Activated naive CD4-positive, alpha-beta T cell treated with anti-CD3 and anti-CD28 coated beads, Interleukin-2, amount 10 ng/mL, durations not matched to agents 7 days and 5 days (primary cell): ENCODE measurements at regions not wholly inside any gene's neighbourhood (a gene's known extent, or its start where the extent isn't known, plus 50 kb on each side); places are given as distances from the start of the nearest gene placed in this dataset.

Source experiments
- CTCF ChIA-PET: fragments of 350-600 bp; sonication (Branson Sonifier 250); formaldehyde crosslinking; loops from one replicate; lab custom pipeline; 2021; ENCODE audit warnings: antibody characterized with exemption; lab: Charles Lee
- DNase-seq: peaks from one replicate; pipeline ENCODE4 v3.0.0-alpha.2; 2020
- H3K27ac Mint-ChIP-seq: one replicate; pipeline ENCODE4 v1.8.0; 2021; ENCODE audit warnings: mild to moderate bottlenecking, moderate library complexity, mixed read lengths
- H3K27me3 Mint-ChIP-seq: one replicate; pipeline ENCODE4 v1.8.0; 2021; ENCODE audit warnings: mild to moderate bottlenecking, mixed read lengths
- H3K36me3 Mint-ChIP-seq: one replicate; pipeline ENCODE4 v1.8.0; 2021; ENCODE audit warnings: mixed read lengths
- H3K4me1 Mint-ChIP-seq: one replicate; pipeline ENCODE4 v1.8.0; 2021; ENCODE audit warnings: mixed read lengths
- H3K4me3 Mint-ChIP-seq: one replicate; pipeline ENCODE4 v1.8.0; 2021; ENCODE audit warnings: mild to moderate bottlenecking, moderate library complexity, mixed read lengths
- H3K9me3 Mint-ChIP-seq: one replicate; pipeline ENCODE4 v1.8.0; 2021; ENCODE audit warnings: mixed read lengths

GRCh38 chr17:62187681-62188080 lies 122.6 kb upstream of the MED13 start:
- Mint-ChIP-seq H3K9me3 (no peaks in the 10 kb centered on the region), H3K27ac (no peak overlapping the region), H3K4me3 (no peak overlapping the region), H3K27me3 (no peaks in the 10 kb centered on the region), H3K36me3 (no peaks in the 10 kb centered on the region), H3K4me1 (no peaks in the 10 kb centered on the region)
- CTCF ChIA-PET = no interaction called here
- no peak for DNase-seq

- H3K27ac Mint-ChIP-seq = no peak overlapping the region
- H3K4me1 Mint-ChIP-seq = no peaks in the 10 kb centered on the region
- CTCF ChIA-PET = no interaction called here
- no peak overlapping the region for H3K4me3 Mint-ChIP-seq
- no peaks in the 10 kb centered on the region for H3K9me3 Mint-ChIP-seq
- DNase-seq = no peak
- H3K36me3 Mint-ChIP-seq = no peaks in the 10 kb centered on the region
- no peaks in the 10 kb centered on the region for H3K27me3 Mint-ChIP-seq
Observed at GRCh38 chr17:62186841-62187240, 121.8 kb upstream of the MED13 start.

DNA sequence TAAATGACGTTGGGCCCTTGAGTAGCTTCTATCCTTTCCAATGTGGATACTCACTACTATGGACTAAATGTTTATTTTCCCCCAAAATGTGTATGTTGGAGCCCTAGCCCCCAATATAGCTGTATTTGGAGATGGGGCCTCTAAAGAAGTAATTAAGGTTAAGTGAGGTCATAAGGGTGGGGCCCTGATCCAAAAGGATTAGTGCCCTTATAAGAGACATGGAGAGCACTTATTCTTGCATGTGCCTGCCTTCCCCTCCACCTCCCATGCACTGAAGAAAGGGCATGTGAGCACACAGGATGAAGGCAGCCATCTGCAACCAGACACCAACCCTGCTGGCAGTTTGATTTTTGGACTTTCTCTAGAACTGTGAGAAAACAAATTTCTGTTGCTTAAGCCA lies 115.7 kb upstream of the MED13 start:
- Mint-ChIP-seq H3K4me1 (no peaks in the 10 kb centered on the region), H3K27me3 (no peaks in the 10 kb centered on the region), H3K4me3 (no peak overlapping the region), H3K36me3 (no peaks in the 10 kb centered on the region), H3K9me3 (peaks cover 6% of the 10 kb centered on the region), H3K27ac (no peak overlapping the region)
- no peak for DNase-seq
- CTCF ChIA-PET = no interaction called here

GRCh38 chr17:62179525-62180161 lies 114.6 kb upstream of the MED13 start:
- DNase-seq = no peak
- Mint-ChIP-seq H3K36me3 (no peaks in the 10 kb centered on the region), H3K27me3 (no peaks in the 10 kb centered on the region), H3K27ac (no peak overlapping the region), H3K4me3 (no peak overlapping the region), H3K4me1 (no peaks in the 10 kb centered on the region), H3K9me3 (peaks cover 6% of the 10 kb centered on the region)
- CTCF ChIA-PET = no interaction called here

- H3K36me3 Mint-ChIP-seq = no peaks in the 10 kb centered on the region
- peaks cover 6% of the 10 kb centered on the region for H3K9me3 Mint-ChIP-seq
- H3K27ac Mint-ChIP-seq = no peak overlapping the region
- H3K4me1 Mint-ChIP-seq = no peaks in the 10 kb centered on the region
- no peak for DNase-seq
- H3K4me3 Mint-ChIP-seq = no peak overlapping the region
- no peaks in the 10 kb centered on the region for H3K27me3 Mint-ChIP-seq
- CTCF ChIA-PET = no interaction called here
Observed at GRCh38 chr17:62178579-62178978, 113.5 kb upstream of the MED13 start.

GRCh38 chr17:62172492-62173291 lies 107.6 kb upstream of the MED13 start:
- no peaks in the 10 kb centered on the region for H3K4me1 Mint-ChIP-seq
- H3K4me3 Mint-ChIP-seq = no peak overlapping the region
- H3K9me3 Mint-ChIP-seq = no peaks in the 10 kb centered on the region
- no peak overlapping the region for H3K27ac Mint-ChIP-seq
- CTCF ChIA-PET = interaction anchor here (0.7 kb wide), 1 partner anchor 575 kb away, joined by 4 read pairs; no protein-coding TSS in a partner anchor
- no peak for DNase-seq
- H3K36me3 Mint-ChIP-seq = no peaks in the 10 kb centered on the region
- H3K27me3 Mint-ChIP-seq = peaks cover 5% of the 10 kb centered on the region

DNA sequence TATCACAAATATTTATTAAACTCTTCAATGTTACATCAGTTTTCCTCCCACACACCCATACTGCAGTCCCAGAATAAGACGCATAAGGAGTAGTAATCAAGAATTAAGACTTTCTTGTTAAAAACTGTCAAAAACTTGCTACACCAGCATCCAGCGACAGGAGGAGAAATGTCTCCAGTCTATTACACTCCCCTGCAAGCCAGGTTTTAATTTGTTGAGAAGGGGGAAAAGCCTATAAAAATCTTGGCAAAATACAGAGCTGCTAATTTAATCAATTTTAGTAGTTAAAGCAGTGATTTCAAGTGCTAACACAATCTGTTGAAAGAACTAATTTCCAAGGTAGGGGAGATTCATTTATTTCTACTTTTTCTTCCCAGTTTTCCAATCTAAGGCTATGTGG lies 102.0 kb upstream of the MED13 start:
- no peaks in the 10 kb centered on the region for H3K9me3 Mint-ChIP-seq
- H3K36me3 Mint-ChIP-seq = no peaks in the 10 kb centered on the region
- no peak overlapping the region for H3K4me3 Mint-ChIP-seq
- DNase-seq = no peak
- CTCF ChIA-PET = no interaction called here
- H3K27ac Mint-ChIP-seq = no peak overlapping the region
- H3K4me1 Mint-ChIP-seq = peaks cover 9% of the 10 kb centered on the region
- H3K27me3 Mint-ChIP-seq = no peaks in the 10 kb centered on the region

DNA sequence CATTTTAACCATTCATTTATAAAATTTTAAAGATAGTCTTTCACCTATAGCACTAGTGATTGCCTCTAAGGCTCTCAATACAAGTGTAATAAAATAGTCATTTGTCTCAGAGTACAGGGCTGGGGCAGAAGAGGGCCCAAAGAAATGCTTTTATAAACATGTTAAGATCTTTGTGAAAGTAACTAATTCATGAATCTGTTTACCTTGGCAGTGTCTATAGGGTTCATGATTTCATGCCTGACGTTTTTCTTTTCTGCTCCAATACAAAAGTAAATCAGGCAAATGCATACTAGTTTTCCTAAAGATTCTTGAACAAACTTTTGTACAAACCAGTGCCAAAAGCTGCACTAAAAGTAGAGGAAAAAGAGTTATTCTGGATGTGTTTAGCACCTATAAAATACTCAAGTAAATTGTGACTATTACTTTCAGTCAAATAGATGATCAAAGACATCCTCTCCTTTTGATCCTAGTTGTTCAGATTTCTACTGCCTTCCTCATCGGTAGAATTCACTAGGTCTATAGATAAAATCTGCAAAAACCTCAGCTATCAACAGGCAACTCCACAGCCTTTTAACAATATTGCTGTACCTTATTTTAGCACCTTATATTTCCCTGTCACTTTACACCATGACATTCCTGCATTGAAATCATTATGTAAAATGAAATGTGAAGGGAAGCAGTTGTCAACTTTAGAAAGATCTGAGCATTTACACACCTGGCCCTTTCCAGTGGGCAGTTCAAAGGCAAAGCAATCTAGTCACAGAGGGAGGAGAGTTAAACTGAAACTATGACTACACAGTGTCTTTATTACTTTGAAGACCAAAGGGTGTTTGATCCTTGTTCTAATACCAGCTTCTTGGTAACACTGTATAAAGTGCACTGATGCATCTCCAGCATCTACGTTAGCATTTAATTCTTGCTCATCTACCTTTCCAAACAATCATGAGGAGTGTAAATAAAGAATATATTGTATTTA lies 100.0 kb upstream of the MED13 start:
- H3K27ac Mint-ChIP-seq = no peak overlapping the region
- peaks cover 9% of the 10 kb centered on the region for H3K4me1 Mint-ChIP-seq
- CTCF ChIA-PET = no interaction called here
- DNase-seq = no peak
- H3K27me3 Mint-ChIP-seq = peaks cover 3% of the 10 kb centered on the region
- H3K36me3 Mint-ChIP-seq = no peaks in the 10 kb centered on the region
- no peak overlapping the region for H3K4me3 Mint-ChIP-seq
- no peaks in the 10 kb centered on the region for H3K9me3 Mint-ChIP-seq

DNA sequence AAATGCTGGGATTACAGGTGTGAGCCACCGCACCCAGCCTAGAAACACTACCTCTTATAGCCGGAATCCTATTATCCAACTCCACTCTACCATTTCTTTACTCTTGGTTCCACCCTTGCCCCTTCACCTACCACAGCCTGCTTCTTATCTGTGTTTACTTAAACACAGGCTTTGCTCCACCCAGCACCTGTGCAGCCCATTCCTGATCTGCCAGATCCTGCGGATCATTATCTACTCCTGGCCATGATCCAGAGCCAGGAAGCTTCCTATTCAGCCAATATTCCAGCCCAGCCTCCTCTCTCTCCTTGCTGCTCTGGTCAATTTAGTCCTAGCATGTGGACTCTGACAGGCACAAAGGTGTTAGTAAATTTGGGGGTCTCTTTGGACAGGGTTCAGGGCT lies 98.8 kb upstream of the MED13 start:
- H3K27me3 Mint-ChIP-seq = peaks cover 7% of the 10 kb centered on the region
- no peaks in the 10 kb centered on the region for H3K9me3 Mint-ChIP-seq
- H3K4me3 Mint-ChIP-seq = no peak overlapping the region
- CTCF ChIA-PET = no interaction called here
- no peak for DNase-seq
- peaks cover 9% of the 10 kb centered on the region for H3K4me1 Mint-ChIP-seq
- no peak overlapping the region for H3K27ac Mint-ChIP-seq
- H3K36me3 Mint-ChIP-seq = no peaks in the 10 kb centered on the region

- Mint-ChIP-seq H3K9me3 (no peaks in the 10 kb centered on the region), H3K4me3 (no peak overlapping the region), H3K36me3 (no peaks in the 10 kb centered on the region), H3K4me1 (peaks cover 9% of the 10 kb centered on the region), H3K27me3 (peaks cover 7% of the 10 kb centered on the region), H3K27ac (no peak overlapping the region)
- DNase-seq = no peak
- CTCF ChIA-PET = no interaction called here
Observed at GRCh38 chr17:62162898-62163297, 97.8 kb upstream of the MED13 start.

DNA sequence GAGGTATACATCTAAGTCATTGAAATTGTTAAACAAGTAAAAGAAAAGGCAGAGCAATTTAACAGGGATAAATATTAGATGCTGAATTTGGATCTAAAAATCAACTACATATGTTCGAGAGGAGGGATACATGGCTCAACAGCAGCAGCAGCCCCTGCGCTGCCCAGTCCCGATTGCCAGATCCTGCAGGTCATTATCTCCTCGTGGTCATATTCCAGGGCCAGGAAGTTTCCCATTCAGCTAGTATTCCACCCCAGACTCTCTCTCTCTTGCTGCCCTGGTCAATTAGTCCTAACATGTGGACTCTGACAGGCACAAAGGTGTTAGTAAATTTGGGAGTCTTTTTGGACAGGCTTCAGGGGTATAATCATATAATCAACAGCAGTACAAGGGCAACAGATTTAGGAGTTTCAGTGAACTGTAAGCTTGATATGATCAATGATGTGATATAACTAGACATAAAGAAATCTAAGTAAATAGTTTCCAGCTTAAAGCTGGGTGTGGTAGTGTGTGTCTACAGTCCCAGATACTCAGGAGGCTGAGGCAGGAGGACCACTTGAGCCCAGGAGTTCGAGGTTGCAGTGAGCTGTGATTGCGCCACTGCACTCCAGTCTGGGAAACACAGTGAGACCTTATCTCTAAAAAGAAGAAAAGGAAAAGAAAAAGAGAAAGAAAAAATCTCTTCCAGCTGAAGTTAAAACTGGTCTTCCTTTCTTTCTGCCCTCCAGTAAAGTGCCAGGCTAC lies 96.5 kb upstream of the MED13 start:
- peaks cover 9% of the 10 kb centered on the region for H3K4me1 Mint-ChIP-seq
- peaks cover 7% of the 10 kb centered on the region for H3K27me3 Mint-ChIP-seq
- no peaks in the 10 kb centered on the region for H3K9me3 Mint-ChIP-seq
- H3K36me3 Mint-ChIP-seq = no peaks in the 10 kb centered on the region
- DNase-seq = no peak
- no peak overlapping the region for H3K27ac Mint-ChIP-seq
- H3K4me3 Mint-ChIP-seq = no peak overlapping the region
- CTCF ChIA-PET = no interaction called here

DNA sequence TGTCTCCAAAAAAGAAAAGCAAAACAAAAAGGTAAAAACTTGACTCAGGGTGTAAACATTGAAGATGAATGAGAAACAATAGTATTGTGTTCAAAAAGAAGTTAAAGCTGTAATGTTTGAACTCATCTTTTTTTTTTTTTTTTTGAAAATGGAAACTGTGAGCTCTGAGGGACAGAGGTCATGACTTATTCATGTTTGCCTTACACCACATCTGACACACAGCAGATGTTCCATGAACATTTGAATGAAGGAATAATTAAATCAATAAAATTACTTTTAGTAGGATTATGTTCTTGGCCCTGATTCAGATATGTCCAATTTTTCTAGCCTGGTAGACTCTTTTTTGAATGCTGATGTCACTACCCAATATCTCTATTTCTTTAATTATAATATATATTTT lies 95.7 kb upstream of the MED13 start:
- no peak overlapping the region for H3K27ac Mint-ChIP-seq
- H3K36me3 Mint-ChIP-seq = no peaks in the 10 kb centered on the region
- peaks cover 7% of the 10 kb centered on the region for H3K27me3 Mint-ChIP-seq
- H3K9me3 Mint-ChIP-seq = no peaks in the 10 kb centered on the region
- H3K4me1 Mint-ChIP-seq = peaks cover 9% of the 10 kb centered on the region
- no peak for DNase-seq
- CTCF ChIA-PET = no interaction called here
- no peak overlapping the region for H3K4me3 Mint-ChIP-seq

GRCh38 chr17:62159994-62160393 lies 94.9 kb upstream of the MED13 start:
- H3K9me3 Mint-ChIP-seq = no peaks in the 10 kb centered on the region
- CTCF ChIA-PET = no interaction called here
- H3K36me3 Mint-ChIP-seq = no peaks in the 10 kb centered on the region
- no peak for DNase-seq
- H3K27me3 Mint-ChIP-seq = peaks cover 7% of the 10 kb centered on the region
- no peak overlapping the region for H3K27ac Mint-ChIP-seq
- no peak overlapping the region for H3K4me3 Mint-ChIP-seq
- peaks cover 4% of the 10 kb centered on the region for H3K4me1 Mint-ChIP-seq

GRCh38 chr17:62156949-62157348 lies 91.9 kb upstream of the MED13 start:
- Mint-ChIP-seq H3K9me3 (no peaks in the 10 kb centered on the region), H3K27ac (no peak overlapping the region), H3K36me3 (no peaks in the 10 kb centered on the region), H3K4me1 (no peaks in the 10 kb centered on the region), H3K4me3 (no peak overlapping the region), H3K27me3 (peaks cover 14% of the 10 kb centered on the region)
- DNase-seq = no peak
- CTCF ChIA-PET = no interaction called here
